Nephron (organoid): ENCODE measurements at regions not wholly inside any gene's neighbourhood (a gene's known extent, or its start where the extent isn't known, plus 50 kb on each side); places are given as distances from the start of the nearest gene placed in this dataset.
"Not testable (repeated sequence)": the region's sequence is repeated elsewhere in the genome, so short reads cannot be mapped to it uniquely, and the experiment has no call there.

Experiments
- H3K27ac Mint-ChIP-seq, 3 experiments: 2 replicates each; pipeline ENCODE4 v1.8.0; 2020; ENCODE audit warnings: mixed read lengths in 3 of 3, mild to moderate bottlenecking in 2 of 3, moderate library complexity in 1 of 3
- H3K27me3 Mint-ChIP-seq: 2 replicates; pipeline ENCODE4 v1.8.0; 2021; ENCODE audit warnings: low read depth, mild to moderate bottlenecking, moderate library complexity, mixed read lengths
- H3K36me3 Mint-ChIP-seq: 2 replicates; pipeline ENCODE4 v1.8.0; 2020; ENCODE audit warnings: low read depth, mixed read lengths
- H3K4me1 Mint-ChIP-seq: 2 replicates; pipeline ENCODE4 v1.8.0; 2020; ENCODE audit warnings: mixed read lengths
- H3K4me3 Mint-ChIP-seq, 3 experiments: 2 replicates each; pipeline ENCODE4 v1.8.0; 2020; ENCODE audit warnings: mild to moderate bottlenecking in 3 of 3, mixed read lengths in 3 of 3, moderate library complexity in 2 of 3
- H3K9me3 Mint-ChIP-seq: 2 replicates; pipeline ENCODE4 v1.8.0; 2020; ENCODE audit warnings: mixed read lengths
- CTCF ChIP-seq, 3 experiments: fragments of 200-600 bp; sonication (generic); IDR thresholded peaks; one replicate each; pipeline ENCODE4 v1.5.0; 2021; ENCODE audit warnings: antibody characterized with exemption in 3 of 3; ENCODE audit not compliant: unreplicated experiment in 3 of 3

- no peaks in the 10 kb centered on the region for H3K36me3 Mint-ChIP-seq
- no peak overlapping the region for H3K4me3 Mint-ChIP-seq
- H3K9me3 Mint-ChIP-seq = peaks cover 3% of the 10 kb centered on the region
- no peak for TF ChIP-seq CTCF (IDR thresholded peaks at IDR 0.05; ENCODE audit: unreplicated experiment in 3 of 3)
- H3K27ac Mint-ChIP-seq = no peak overlapping the region
- no peaks in the 10 kb centered on the region for H3K4me1 Mint-ChIP-seq
- no peaks in the 10 kb centered on the region for H3K27me3 Mint-ChIP-seq
These were observed 163.0 kb downstream of the TBX18 start for GRCh38 chr6:84601366-84601765.

GRCh38 chr6:84599991-84600390 lies 164.4 kb downstream of the TBX18 start:
- Mint-ChIP-seq H3K36me3 (no peaks in the 10 kb centered on the region), H3K4me1 (no peaks in the 10 kb centered on the region), H3K27ac (no peak overlapping the region), H3K9me3 (peaks cover 3% of the 10 kb centered on the region), H3K4me3 (no peak overlapping the region), H3K27me3 (no peaks in the 10 kb centered on the region)
- TF ChIP-seq CTCF (IDR thresholded peaks at IDR 0.05; ENCODE audit: unreplicated experiment in 3 of 3) = no peak

- no peak for TF ChIP-seq CTCF (IDR thresholded peaks at IDR 0.05; ENCODE audit: unreplicated experiment in 3 of 3)
- Mint-ChIP-seq H3K4me1 (no peaks in the 10 kb centered on the region), H3K4me3 (no peak overlapping the region), H3K36me3 (no peaks in the 10 kb centered on the region), H3K27ac (no peak overlapping the region), H3K27me3 (no peaks in the 10 kb centered on the region), H3K9me3 (peaks cover 4% of the 10 kb centered on the region)
These were observed 167.0 kb downstream of the TBX18 start for GRCh38 chr6:84597238-84597875.

GRCh38 chr6:84596488-84596887 lies 167.9 kb downstream of the TBX18 start:
- H3K9me3 Mint-ChIP-seq = peaks cover 4% of the 10 kb centered on the region
- no peak for TF ChIP-seq CTCF (IDR thresholded peaks at IDR 0.05; ENCODE audit: unreplicated experiment in 3 of 3)
- no peaks in the 10 kb centered on the region for H3K4me1 Mint-ChIP-seq
- no peaks in the 10 kb centered on the region for H3K36me3 Mint-ChIP-seq
- H3K27ac Mint-ChIP-seq = no peak overlapping the region
- no peaks in the 10 kb centered on the region for H3K27me3 Mint-ChIP-seq
- H3K4me3 Mint-ChIP-seq = no peak overlapping the region

- TF ChIP-seq CTCF (IDR thresholded peaks at IDR 0.05; ENCODE audit: unreplicated experiment in 3 of 3) = no peak
- H3K9me3 Mint-ChIP-seq = peaks cover 8% of the 10 kb centered on the region
- H3K27ac Mint-ChIP-seq = no peak overlapping the region
- no peaks in the 10 kb centered on the region for H3K4me1 Mint-ChIP-seq
- H3K4me3 Mint-ChIP-seq = no peak overlapping the region
- no peaks in the 10 kb centered on the region for H3K27me3 Mint-ChIP-seq
- no peaks in the 10 kb centered on the region for H3K36me3 Mint-ChIP-seq
These were observed 175.7 kb downstream of the TBX18 start for GRCh38 chr6:84588697-84589080.

- H3K4me1 Mint-ChIP-seq, H3K4me3 Mint-ChIP-seq, H3K27me3 Mint-ChIP-seq, H3K27ac Mint-ChIP-seq, H3K36me3 Mint-ChIP-seq, H3K9me3 Mint-ChIP-seq: not testable (repeated sequence)
These were observed 176.3 kb downstream of the TBX18 start for GRCh38 chr6:84587994-84588696.

- not testable (repeated sequence) for H3K4me1 Mint-ChIP-seq, H3K27me3 Mint-ChIP-seq, H3K9me3 Mint-ChIP-seq, H3K27ac Mint-ChIP-seq, H3K4me3 Mint-ChIP-seq, H3K36me3 Mint-ChIP-seq
These were observed 177.0 kb downstream of the TBX18 start for GRCh38 chr6:84587202-84587940.
